LHCN-M2 (cell line): ENCODE measurements at regions not wholly inside any gene's neighbourhood (a gene's known extent, or its start where the extent isn't known, plus 50 kb on each side); places are given as distances from the start of the nearest gene placed in this dataset.

Source experiments
- DNase-seq: peaks from one replicate; pipeline ENCODE4 v3.0.0-alpha.2; 2012; ENCODE audit warnings: low read depth

GRCh38 chr2:82694431-82694830 lies 1764.6 kb downstream of the SUCLG1 start:
- no peak for DNase-seq

GRCh38 chr2:82690757-82691411 lies 1768.2 kb downstream of the SUCLG1 start:
- DNase-seq, result no peak

GRCh38 chr2:82675186-82675585 lies 1783.9 kb downstream of the SUCLG1 start:
- DNase-seq, result peak; percentile 49

GRCh38 chr2:82674652-82675051 lies 1784.4 kb downstream of the SUCLG1 start:
- no peak for DNase-seq

GRCh38 chr2:82667491-82667890 lies 1791.6 kb downstream of the SUCLG1 start:
- no peak for DNase-seq

- DNase-seq, result no peak
These were observed 1793.4 kb downstream of the SUCLG1 start for GRCh38 chr2:82665691-82666090.

GRCh38 chr2:82657106-82657505 lies 1802.0 kb downstream of the SUCLG1 start:
- no peak for DNase-seq

GRCh38 chr2:82656420-82656819 lies 1802.7 kb downstream of the SUCLG1 start:
- DNase-seq, result no peak

- no peak for DNase-seq
These were observed 1807.0 kb downstream of the SUCLG1 start for GRCh38 chr2:82652117-82652516.

GRCh38 chr2:82650038-82650437 lies 1809.0 kb downstream of the SUCLG1 start:
- DNase-seq, result peak; percentile 62

GRCh38 chr2:82641598-82642180 lies 1817.4 kb downstream of the SUCLG1 start:
- DNase-seq, result no peak

- DNase-seq, result peak; percentile 24
These were observed 1822.6 kb downstream of the SUCLG1 start for GRCh38 chr2:82636402-82637020.

- peak; percentile 77 for DNase-seq
These were observed 1860.1 kb downstream of the SUCLG1 start for GRCh38 chr2:82599021-82599420.

GRCh38 chr2:82596581-82596980 lies 1862.5 kb downstream of the SUCLG1 start:
- DNase-seq, result no peak

- no peak for DNase-seq
These were observed 1867.4 kb downstream of the SUCLG1 start for GRCh38 chr2:82591718-82592117.

- DNase-seq, result no peak
These were observed 1882.4 kb downstream of the SUCLG1 start for GRCh38 chr2:82576656-82577055.

GRCh38 chr2:82539280-82539621 lies 1919.8 kb downstream of the SUCLG1 start:
- DNase-seq, result no peak

- no peak for DNase-seq
These were observed 1920.3 kb downstream of the SUCLG1 start for GRCh38 chr2:82538590-82539279.

GRCh38 chr2:82528288-82528687 lies 1930.8 kb downstream of the SUCLG1 start:
- DNase-seq, result no peak

- no peak for DNase-seq
These were observed 1932.0 kb downstream of the SUCLG1 start for GRCh38 chr2:82527124-82527523.

GRCh38 chr2:82526277-82526676 lies 1932.8 kb downstream of the SUCLG1 start:
- DNase-seq, result no peak

GRCh38 chr2:82525744-82526143 lies 1933.3 kb downstream of the SUCLG1 start:
- no peak for DNase-seq

- no peak for DNase-seq
These were observed 1934.3 kb downstream of the SUCLG1 start for GRCh38 chr2:82524826-82525225.
